ENCODE measurements at regions not wholly inside any gene's neighbourhood (a gene's known extent, or its start where the extent isn't known, plus 50 kb on each side); places are given as distances from the start of the nearest gene placed in this dataset.

- no peak for DNase-seq (ENCODE audit: low spot score)
- TF ChIP-seq, protein P1, sequence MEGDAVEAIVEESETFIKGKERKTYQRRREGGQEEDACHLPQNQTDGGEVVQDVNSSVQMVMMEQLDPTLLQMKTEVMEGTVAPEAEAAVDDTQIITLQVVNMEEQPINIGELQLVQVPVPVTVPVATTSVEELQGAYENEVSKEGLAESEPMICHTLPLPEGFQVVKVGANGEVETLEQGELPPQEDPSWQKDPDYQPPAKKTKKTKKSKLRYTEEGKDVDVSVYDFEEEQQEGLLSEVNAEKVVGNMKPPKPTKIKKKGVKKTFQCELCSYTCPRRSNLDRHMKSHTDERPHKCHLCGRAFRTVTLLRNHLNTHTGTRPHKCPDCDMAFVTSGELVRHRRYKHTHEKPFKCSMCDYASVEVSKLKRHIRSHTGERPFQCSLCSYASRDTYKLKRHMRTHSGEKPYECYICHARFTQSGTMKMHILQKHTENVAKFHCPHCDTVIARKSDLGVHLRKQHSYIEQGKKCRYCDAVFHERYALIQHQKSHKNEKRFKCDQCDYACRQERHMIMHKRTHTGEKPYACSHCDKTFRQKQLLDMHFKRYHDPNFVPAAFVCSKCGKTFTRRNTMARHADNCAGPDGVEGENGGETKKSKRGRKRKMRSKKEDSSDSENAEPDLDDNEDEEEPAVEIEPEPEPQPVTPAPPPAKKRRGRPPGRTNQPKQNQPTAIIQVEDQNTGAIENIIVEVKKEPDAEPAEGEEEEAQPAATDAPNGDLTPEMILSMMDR (IDR thresholded peaks at IDR 0.05; ENCODE audit: extremely low read depth, missing control alignments), result no peak
Measured at GRCh38 chr5:2371419-2371710, 380.1 kb downstream of the IRX2 start.

GRCh38 chr5:2370626-2371418, 380.7 kb downstream of the IRX2 start:
- TF ChIP-seq, protein P1 (IDR thresholded peaks at IDR 0.05; ENCODE audit: extremely low read depth, missing control alignments), result no peak
- no peak for DNase-seq (ENCODE audit: low spot score)

GRCh38 chr5:2369178-2369577, 382.3 kb downstream of the IRX2 start:
- no peak for DNase-seq (ENCODE audit: low spot score)
- TF ChIP-seq, protein P1 (IDR thresholded peaks at IDR 0.05; ENCODE audit: extremely low read depth, missing control alignments), result no peak

DNA sequence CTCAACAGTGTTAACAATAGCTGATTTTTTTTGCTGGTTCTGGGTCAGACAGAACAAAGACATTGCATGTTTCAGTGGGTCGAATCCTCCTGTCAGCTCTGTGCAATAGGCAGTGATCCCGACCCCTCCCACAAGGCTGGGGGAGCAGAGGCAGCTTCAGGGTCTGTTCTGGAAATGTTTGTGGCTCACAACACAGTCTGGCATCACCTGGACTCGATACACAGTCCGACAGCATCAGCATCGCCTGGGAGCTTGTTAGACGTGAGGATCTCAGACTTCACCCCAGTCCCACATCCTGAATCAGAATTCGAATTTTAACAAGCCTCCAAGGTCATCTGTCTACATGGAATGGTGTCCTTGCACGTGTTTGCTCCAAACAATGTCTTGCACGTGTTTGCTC, 384.7 kb downstream of the IRX2 start:
- no peak for DNase-seq (ENCODE audit: low spot score)
- TF ChIP-seq, protein P1 (IDR thresholded peaks at IDR 0.05; ENCODE audit: extremely low read depth, missing control alignments), result no peak

DNA sequence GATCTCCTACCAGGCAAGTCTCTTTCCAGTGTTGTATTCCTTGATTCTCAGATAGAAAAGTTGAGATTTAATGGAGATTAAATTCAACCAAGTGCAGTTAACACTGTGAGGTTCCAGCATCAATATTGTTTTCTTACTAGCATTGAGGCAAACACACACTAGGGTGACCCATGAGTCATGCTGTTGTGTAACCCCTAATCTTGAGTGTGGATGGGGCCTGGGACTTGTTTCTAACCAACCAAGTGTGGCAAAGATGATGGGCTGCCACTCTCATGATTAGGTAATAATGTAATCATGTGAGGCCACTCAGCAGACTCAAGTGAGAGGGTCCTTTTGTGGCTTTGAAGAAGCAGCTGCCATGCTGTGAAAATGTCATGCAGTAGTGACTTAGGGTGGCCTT, 394.2 kb downstream of the IRX2 start:
- no peak for DNase-seq (ENCODE audit: low spot score)
- TF ChIP-seq, protein P1 (IDR thresholded peaks at IDR 0.05; ENCODE audit: extremely low read depth, missing control alignments), result no peak

DNA sequence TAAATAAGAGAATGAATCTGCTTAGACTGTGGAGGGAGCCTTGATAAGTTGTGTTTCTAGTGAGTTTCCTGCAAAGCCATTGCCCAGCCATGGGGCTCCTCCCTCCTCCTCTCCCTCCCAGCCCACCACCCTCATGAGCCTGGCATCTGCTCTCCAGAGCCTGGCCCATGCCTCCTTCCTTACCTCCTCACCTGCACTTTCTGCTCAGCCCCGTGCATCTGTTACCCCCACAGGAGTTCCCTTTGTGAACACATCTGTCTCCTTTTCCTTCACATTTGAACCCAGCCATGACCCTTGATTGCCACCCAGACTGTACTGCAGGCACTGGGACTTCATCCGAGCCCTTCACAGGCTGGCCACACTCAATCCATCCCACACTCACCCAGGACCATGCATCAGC, 395.6 kb downstream of the IRX2 start:
- no peak for DNase-seq (ENCODE audit: low spot score)
- TF ChIP-seq, protein P1 (IDR thresholded peaks at IDR 0.05; ENCODE audit: extremely low read depth, missing control alignments), result no peak

DNA sequence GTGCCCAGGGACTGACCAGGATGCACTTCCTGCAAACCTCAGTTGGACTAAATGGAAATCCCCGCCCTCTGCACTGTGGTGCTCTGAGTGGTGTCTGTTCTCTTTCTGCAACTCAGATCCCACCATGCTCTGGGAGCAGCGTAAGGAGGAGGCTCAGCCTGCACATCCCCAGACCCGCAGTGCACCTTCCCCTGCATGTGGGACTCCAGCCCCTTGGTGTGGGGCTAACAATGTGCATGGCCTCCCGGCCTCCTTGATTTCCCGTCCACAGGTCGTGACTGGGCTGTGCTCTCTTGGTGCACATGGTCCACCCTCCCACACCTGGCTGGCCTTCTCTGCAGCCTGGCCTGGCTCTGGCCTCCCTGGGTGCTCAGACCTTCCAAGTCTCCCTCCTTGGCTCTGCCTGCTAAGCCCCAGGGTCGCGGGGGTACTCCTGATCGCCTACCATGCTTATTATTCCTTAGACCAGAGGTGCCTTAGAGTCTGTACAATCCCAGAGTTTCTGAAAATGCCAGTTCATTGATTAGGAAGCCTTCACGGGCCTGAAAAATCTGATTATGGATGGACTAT, 397.5 kb downstream of the IRX2 start:
- TF ChIP-seq, protein P1 (IDR thresholded peaks at IDR 0.05; ENCODE audit: extremely low read depth, missing control alignments), result no peak
- DNase-seq (ENCODE audit: low spot score), result no peak

All from GM20000 (cell line).